ENCODE measurements at regions not wholly inside any gene's neighbourhood (a gene's known extent, or its start where the extent isn't known, plus 50 kb on each side); places are given as distances from the start of the nearest gene placed in this dataset.
A peak's percentile ranks its signal among the peaks of the same experiment; 100 is the strongest.

- TF ChIP-seq POLR2AphosphoS5 (IDR thresholded peaks at IDR 0.05) (no peak), POLR2A (IDR thresholded peaks at IDR 0.05) (no peak), CTCF (IDR thresholded peaks at IDR 0.05) (no peak), EP300 (IDR thresholded peaks at IDR 0.05) (no peak)
- H3K36me3 ChIP-seq: no peaks in the 10 kb centered on the region
- DNase-seq: no peak
- H3K27me3 ChIP-seq: no peaks in the 10 kb centered on the region
- no peak overlapping the region for H3K4me3 ChIP-seq
- no peaks in the 10 kb centered on the region for H3K9me3 ChIP-seq
- H3K27ac ChIP-seq: no peak overlapping the region
- peaks cover 0 to 6% (median 0%) of the 10 kb centered on the region in 4 donors for H3K4me1 ChIP-seq
- intact Hi-C loops (cut with DNase I): no loop called here
These were observed 620.6 kb upstream of the CDH18 start for GRCh38 chr5:20608567-20608966.

DNA sequence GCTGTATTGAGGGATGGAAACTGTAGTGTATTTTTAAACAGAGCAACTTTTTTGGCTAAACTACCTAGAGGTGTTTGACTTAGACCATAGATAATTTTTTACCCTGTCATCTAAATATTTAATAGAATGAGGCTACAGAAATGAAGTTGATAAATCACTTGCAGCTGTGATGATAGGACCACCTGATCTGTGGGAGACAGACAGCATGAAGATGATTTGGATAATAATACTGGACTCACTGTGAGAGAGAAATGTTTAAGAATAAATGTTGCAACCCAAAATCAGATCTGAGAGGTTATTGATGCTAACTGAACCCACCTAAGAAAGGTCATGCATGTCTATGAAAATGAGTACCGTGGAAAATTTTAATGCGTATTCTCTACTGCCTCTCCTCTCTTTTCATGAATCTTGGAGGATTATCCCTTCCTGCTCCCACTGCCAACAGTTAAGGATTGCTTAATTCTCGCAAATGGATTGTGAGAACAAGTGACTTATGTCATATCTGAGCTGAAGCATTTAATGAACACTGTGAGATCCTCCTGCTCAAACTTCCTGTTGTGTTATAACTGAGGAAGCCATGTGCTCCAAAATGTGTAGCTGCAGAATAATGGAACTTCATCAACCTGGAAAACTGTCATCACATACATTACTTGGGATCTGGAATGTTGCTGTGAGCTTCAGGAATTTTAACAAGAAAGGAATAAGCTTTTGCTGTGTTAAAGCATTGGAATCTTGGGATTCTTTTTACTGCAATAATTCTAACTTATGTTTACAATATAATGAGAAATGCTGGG lies 617.9 kb upstream of the CDH18 start:
- no peak for DNase-seq
- Histone ChIP-seq H3K4me1 (peaks cover 0 to 6% (median 0%) of the 10 kb centered on the region in 4 donors), H3K36me3 (no peaks in the 10 kb centered on the region), H3K9me3 (no peaks in the 10 kb centered on the region), H3K27me3 (no peaks in the 10 kb centered on the region), H3K4me3 (no peak overlapping the region), H3K27ac (peak overlapping the region in 2 of 4 donors; percentile 6 to 14)
- WGBS, 2 donors: 76 to 86% methylated on average over 3 of the region's 3 CpGs
- intact Hi-C loops (cut with DNase I): no loop called here
- no peak for TF ChIP-seq CTCF (IDR thresholded peaks at IDR 0.05)
- no peak for TF ChIP-seq POLR2A (IDR thresholded peaks at IDR 0.05)
- no peak for TF ChIP-seq EP300 (IDR thresholded peaks at IDR 0.05)
- no peak for TF ChIP-seq POLR2AphosphoS5 (IDR thresholded peaks at IDR 0.05)

DNA sequence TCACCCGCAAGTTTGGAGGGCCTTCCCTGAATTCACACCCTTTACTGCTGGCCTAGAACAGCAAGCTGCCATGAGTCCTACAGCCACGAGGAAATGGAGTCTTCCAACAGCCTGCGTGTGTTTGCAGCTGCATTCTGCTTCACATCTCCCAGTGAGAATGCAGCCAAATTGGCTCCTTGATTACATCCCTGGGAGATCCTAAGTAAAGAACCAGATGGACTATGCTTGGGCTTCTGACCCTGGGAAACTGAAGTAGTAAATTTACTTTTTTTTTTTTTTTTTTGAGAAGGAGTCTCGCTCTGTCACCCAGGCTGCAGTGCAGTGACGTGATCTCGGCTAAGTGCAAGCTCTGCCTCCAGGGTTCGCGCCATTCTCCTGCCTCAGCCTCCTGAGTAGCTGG lies 617.0 kb upstream of the CDH18 start:
- H3K4me1 ChIP-seq: peaks cover 0 to 6% (median 0%) of the 10 kb centered on the region in 4 donors
- H3K4me3 ChIP-seq: no peak overlapping the region
- intact Hi-C loops (cut with DNase I): no loop called here
- no peaks in the 10 kb centered on the region for H3K36me3 ChIP-seq
- WGBS, 2 donors: 77 to 80% methylated on average over 8 of the region's 8 CpGs
- H3K27ac ChIP-seq: peak overlapping the region in 1 of 4 donors; percentile 6
- no peaks in the 10 kb centered on the region for H3K9me3 ChIP-seq
- peak; percentile 72 for DNase-seq
- no peaks in the 10 kb centered on the region for H3K27me3 ChIP-seq
- peak in 2 of 4 donors; percentile 5 to 6 for TF ChIP-seq POLR2AphosphoS5 (IDR thresholded peaks at IDR 0.05)
- no peak for TF ChIP-seq EP300 (IDR thresholded peaks at IDR 0.05)
- TF ChIP-seq CTCF (IDR thresholded peaks at IDR 0.05): no peak
- TF ChIP-seq POLR2A (IDR thresholded peaks at IDR 0.05): no peak

- Histone ChIP-seq H3K4me3 (no peak overlapping the region), H3K27ac (no peak overlapping the region), H3K9me3 (no peaks in the 10 kb centered on the region), H3K36me3 (no peaks in the 10 kb centered on the region), H3K27me3 (no peaks in the 10 kb centered on the region), H3K4me1 (peaks cover 0 to 6% (median 0%) of the 10 kb centered on the region in 4 donors)
- DNase-seq: no peak
- intact Hi-C loops (cut with DNase I): no loop called here
- TF ChIP-seq POLR2A (IDR thresholded peaks at IDR 0.05) (no peak), EP300 (IDR thresholded peaks at IDR 0.05) (no peak), CTCF (IDR thresholded peaks at IDR 0.05) (no peak), POLR2AphosphoS5 (IDR thresholded peaks at IDR 0.05) (no peak)
- 73 to 80% methylated on average over 4 of the region's 4 CpGs for WGBS, 2 donors
These were observed 613.7 kb upstream of the CDH18 start for GRCh38 chr5:20601678-20602100.
